ENCODE measurements at regions not wholly inside any gene's neighbourhood (a gene's known extent, or its start where the extent isn't known, plus 50 kb on each side); places are given as distances from the start of the nearest gene placed in this dataset.

DNA sequence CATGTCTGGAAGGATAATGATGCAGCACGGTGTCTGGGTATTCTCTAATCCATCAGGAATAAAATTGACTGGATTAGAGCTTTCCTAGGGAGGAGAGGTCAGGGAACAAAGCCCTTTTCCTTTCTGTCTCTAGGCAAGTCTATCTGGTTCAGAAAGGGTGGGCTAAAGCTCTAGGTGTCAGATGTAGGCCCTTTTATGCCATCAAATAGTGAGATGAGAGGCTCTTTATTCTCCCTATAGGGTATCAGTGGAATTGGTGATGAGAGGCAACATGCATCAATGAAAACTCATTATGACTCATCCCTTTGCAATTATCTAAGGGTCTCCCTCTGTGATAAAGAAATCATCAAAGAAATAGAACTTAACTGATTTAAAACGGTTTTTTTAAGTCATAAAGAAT, 328.0 kb upstream of the CRIM1 start (continued):
- TF ChIP-seq, protein P1, sequence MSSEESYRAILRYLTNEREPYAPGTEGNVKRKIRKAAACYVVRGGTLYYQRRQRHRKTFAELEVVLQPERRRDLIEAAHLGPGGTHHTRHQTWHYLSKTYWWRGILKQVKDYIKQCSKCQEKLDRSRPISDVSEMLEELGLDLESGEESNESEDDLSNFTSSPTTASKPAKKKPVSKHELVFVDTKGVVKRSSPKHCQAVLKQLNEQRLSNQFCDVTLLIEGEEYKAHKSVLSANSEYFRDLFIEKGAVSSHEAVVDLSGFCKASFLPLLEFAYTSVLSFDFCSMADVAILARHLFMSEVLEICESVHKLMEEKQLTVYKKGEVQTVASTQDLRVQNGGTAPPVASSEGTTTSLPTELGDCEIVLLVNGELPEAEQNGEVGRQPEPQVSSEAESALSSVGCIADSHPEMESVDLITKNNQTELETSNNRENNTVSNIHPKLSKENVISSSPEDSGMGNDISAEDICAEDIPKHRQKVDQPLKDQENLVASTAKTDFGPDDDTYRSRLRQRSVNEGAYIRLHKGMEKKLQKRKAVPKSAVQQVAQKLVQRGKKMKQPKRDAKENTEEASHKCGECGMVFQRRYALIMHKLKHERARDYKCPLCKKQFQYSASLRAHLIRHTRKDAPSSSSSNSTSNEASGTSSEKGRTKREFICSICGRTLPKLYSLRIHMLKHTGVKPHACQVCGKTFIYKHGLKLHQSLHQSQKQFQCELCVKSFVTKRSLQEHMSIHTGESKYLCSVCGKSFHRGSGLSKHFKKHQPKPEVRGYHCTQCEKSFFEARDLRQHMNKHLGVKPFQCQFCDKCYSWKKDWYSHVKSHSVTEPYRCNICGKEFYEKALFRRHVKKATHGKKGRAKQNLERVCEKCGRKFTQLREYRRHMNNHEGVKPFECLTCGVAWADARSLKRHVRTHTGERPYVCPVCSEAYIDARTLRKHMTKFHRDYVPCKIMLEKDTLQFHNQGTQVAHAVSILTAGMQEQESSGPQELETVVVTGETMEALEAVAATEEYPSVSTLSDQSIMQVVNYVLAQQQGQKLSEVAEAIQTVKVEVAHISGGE (CRISPR knock-in tag; IDR thresholded peaks at IDR 0.05) = no peak
- TF ChIP-seq ZNF622 (IDR thresholded peaks at IDR 0.05) (no peak), PKNOX1 (IDR thresholded peaks at IDR 0.05) (no peak), CREM (IDR thresholded peaks at IDR 0.05; ENCODE audit: low read depth) (no peak), SPI1 (IDR thresholded peaks at IDR 0.05; ENCODE audit: borderline replicate concordance, insufficient read depth, low read depth, low read length) (no peak), MAX (IDR thresholded peaks at IDR 0.05; ENCODE audit: low read depth, low read length) (no peak), IRF4 (IDR thresholded peaks at IDR 0.05; ENCODE audit: low read depth, low read length) (no peak), HDAC6 (IDR thresholded peaks at IDR 0.05; ENCODE audit: unreplicated experiment) (no peak), KDM1A (IDR thresholded peaks at IDR 0.05; ENCODE audit: borderline replicate concordance) (no peak), HDGF (IDR thresholded peaks at IDR 0.05) (no peak), BCLAF1 (IDR thresholded peaks at IDR 0.05) (no peak)
- TF ChIP-seq, protein P2, sequence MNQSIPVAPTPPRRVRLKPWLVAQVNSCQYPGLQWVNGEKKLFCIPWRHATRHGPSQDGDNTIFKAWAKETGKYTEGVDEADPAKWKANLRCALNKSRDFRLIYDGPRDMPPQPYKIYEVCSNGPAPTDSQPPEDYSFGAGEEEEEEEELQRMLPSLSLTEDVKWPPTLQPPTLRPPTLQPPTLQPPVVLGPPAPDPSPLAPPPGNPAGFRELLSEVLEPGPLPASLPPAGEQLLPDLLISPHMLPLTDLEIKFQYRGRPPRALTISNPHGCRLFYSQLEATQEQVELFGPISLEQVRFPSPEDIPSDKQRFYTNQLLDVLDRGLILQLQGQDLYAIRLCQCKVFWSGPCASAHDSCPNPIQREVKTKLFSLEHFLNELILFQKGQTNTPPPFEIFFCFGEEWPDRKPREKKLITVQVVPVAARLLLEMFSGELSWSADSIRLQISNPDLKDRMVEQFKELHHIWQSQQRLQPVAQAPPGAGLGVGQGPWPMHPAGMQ (IDR thresholded peaks at IDR 0.05; ENCODE audit: borderline replicate concordance) = no peak

Measured in GM12878 (cell line).